DMS 273 treated with DMSO at 0.1 percent for 48 hours (cell line): ENCODE measurements at regions not wholly inside any gene's neighbourhood (a gene's known extent, or its start where the extent isn't known, plus 50 kb on each side); places are given as distances from the start of the nearest gene placed in this dataset.
"Not testable (repeated sequence)": the region's sequence is repeated elsewhere in the genome, so short reads cannot be mapped to it uniquely, and the experiment has no call there.

ENCODE experiments used
- DNase-seq: peaks from one replicate; lab custom pipeline; 2025; lab: John Stamatoyannopoulos, UW

DNA sequence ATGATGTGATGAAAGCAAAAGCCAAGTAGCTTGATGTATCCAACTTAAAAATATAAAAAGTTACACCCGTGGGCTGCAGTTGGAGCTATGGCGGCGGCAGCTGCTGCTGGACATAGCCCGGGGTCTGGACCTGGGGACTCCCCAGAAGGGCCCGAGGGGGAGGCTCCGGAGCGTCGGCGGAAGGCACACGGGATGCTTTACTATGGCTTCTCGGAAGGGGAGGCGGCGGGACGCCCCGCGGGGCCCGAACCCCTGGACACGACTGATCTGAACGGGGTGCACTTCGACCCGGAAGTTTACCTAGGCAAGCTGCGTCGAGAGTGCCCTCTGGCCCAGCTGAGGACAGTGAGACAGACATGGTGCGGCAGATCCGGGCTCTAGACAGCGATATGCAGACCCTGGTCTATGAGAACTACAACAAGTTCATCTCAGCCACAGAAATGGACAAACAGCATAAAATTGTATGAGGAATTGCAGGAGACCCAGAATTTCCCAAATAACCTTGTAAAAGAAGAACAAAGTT lies 109.5 kb upstream of the EEF2KMT start:
- DNase-seq: no peak

DNA sequence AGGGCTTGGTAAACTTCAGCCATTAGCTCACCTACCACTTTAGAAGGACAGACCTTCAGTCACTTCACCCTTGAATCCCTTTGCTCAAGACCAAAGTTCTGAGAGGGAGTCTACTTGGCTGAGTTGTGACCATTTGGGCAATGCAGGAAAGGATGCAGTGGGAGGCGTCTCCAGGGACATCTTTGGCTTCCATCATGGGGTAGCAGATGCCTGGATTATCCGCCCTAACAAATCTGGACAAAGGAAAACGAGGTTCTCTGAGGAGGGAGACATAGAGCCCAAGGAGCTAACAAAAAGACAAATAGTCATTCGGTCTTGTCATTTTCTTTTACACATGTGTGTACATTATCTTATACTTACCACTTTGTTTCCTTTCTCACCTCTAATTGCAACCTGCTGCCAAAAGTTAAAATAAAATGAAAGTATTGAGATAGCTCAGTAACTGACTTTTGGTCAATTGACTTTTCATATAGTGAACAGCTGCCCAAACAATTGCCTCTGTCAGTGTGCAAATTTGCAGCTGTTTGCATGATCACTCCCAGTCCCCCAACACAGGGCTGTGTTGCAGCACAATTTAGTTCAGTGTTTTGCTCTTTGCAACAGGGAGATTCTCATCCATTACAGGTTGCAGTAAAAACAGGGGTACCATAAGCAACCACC lies 108.9 kb upstream of the EEF2KMT start:
- no peak for DNase-seq

DNA sequence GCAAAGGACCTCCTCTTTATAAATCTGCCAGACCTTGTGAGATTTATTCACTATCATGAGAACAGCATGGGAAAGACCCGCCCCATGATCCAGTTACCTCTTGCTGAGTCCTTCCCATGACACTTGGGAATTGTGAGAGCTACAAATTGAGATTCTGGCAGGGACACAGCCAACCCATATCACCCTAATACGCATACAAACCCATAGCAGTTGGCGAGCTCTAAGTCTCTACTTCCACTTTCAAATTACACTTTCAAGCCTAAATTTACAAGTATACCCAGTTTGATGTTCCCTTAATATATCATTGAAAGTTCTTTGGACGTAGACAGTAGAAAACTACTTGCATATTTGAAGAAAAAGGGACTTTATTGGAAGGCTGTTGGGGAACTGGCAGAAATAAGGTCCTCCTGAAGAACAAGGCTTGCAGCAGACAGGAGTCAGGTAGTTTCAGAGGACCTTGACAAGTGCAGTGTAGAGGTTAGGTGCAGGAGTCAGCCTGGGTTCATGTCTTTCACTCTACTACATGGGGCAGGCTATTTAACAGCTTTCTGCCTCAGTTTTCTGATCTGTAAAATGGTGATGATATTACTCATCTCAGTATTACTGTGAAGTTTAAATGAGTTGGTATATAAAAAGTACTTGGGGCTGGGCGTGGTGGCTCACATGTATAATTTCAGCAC lies 107.9 kb upstream of the EEF2KMT start:
- no peak for DNase-seq

DNA sequence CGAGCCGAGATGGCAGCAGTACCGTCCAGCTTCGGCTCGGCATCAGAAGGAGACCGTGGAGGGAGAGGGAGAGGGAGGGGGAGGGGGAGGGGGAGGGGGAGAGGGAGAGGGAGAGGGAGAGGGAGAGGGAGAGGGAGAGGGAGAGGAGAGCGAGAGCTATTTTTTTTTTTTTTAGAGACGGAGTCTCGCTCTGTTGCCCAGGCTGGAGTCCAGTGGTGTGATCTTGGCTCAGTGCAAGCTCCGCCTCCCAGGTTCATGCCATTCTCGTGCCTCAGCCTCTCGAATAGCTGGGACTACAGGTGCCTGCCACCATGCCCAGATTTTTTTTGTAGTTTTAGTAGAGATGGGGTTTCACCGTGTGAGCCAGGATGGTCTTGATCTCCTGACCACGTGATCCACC lies 106.1 kb upstream of the EEF2KMT start:
- DNase-seq: not testable (repeated sequence)

DNA sequence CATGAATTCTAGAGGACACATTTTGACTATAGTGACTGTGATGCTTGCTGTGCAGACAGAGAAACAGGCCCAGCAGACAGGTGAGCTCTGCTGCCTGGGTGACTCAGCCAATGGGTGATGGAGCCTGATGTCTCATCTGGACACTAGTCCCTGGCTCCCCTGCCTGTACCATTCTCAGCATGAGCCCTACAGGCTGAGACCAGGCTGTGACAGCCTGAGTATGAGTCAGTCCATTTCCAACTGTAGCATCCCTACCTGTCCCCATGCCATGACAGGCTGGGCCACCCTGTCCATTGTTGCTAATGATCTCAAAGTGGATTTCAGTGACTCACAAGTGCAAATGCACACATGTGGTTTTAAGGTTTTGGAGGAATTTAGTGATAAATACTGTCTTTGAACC lies 102.5 kb upstream of the EEF2KMT start:
- DNase-seq: no peak

DNA sequence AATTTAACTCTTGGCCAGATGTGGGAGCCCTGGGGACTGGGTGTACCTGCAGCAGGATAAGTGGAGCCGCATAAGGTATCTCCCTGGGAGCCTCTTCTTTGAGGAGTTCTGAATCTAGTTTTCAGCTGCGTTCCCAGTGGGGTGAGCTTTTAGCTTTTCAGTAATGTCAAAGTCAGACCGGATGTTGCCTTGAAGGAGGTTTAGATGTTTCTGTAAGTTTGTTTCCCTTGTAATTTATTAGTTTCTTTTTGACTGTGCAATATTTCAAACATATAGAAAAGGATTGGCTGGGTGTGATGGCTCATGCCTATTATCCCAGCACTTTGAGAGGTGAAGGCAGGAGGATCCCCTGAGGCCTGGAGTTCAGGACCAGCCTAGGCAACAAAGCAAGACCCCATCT lies 98.6 kb upstream of the EEF2KMT start:
- no peak for DNase-seq

DNA sequence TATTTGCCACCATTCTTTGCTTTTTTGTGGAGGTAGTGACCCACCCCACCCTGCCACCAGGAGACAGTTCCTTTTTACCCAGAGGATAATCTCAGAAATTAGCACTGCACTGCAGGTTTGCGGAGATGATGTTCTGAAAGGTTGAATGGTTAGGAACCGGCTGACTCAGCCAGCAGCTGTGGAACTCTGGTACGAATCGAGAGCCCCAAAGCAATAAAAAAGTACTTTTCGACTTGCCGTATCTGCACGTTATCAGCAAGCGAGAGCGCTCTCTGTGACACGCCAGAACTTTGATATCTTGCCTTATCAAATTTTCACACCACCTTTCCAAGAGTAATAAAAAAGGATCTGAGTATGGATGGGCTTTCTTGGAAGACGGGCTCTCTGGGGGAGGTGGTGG lies 96.3 kb upstream of the EEF2KMT start:
- DNase-seq: no peak

DNA sequence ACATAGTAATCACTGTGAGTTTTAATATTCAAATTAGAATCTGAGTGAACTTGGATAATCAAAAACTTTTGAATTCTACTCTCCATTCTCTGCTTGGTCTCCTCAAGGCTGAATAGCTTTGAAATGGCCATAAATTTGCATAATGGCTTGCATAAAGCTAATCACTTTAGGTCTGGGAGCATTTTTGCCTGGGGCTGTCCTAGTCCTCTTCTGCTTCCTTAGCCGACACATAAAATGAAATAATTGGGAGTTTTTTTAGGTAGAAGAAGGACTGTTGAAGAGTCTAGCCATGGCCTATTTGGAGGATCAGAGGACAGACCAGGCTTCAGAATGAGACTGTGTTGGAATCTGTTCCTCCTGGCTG lies 91.4 kb upstream of the EEF2KMT start:
- no peak for DNase-seq

DNA sequence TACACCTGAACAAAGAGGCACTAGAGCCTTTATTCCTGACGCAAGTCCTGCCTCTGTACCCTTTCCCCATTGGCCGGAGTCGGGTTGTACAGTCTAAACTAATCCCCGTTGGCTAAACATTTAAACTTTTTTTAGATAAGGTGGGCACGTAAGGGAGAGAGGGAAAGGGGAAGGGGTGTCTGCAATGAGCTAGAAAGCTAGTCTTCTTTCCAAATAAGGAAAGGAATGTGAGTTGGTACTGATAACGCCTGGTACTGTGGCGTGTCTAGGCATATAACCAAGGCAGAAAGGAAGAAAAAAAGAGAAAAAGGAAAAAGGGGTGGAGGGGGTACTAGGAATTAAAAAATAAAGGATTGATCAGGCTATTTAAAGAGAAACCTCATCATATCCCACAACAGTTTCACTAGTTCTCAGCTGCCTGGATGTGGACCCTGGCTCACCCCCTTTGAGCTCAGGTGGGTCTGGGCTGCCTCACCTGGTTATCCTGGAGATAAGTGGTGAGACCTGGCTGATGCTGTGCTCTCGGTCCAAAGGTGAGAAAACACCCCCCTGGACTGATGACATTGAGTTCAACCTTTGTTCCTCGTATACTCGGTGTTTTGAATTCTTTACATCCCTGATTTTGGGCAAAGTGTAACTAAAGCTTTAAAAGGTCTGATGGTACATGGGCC lies 90.9 kb upstream of the EEF2KMT start:
- DNase-seq: no peak

DNA sequence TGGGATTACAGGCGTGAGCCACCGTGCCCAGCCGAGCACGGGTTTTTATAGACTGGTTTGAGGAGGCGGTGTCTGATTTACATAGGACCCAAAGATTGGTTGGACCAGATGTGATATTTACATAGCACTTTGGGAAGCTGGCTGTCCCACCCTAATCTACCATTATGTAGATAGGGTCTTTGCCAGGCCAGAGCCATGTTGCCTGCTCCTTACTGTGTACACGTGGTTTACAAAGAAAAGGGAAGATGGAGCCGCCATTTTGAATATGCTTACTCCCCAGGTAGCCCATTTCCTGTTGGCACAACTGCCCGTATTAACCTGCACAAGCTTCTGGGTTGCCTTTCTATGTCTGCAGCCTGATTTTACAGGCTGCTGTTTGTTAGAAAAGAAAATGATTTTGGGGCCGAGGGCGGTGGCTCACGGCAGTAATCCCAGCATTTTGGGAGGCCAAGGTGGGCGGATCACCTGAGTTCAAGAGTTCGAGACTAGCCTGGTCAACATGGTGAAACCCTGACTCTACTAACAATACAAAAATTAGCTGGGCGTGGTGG lies 89.9 kb upstream of the EEF2KMT start:
- DNase-seq: no peak

DNA sequence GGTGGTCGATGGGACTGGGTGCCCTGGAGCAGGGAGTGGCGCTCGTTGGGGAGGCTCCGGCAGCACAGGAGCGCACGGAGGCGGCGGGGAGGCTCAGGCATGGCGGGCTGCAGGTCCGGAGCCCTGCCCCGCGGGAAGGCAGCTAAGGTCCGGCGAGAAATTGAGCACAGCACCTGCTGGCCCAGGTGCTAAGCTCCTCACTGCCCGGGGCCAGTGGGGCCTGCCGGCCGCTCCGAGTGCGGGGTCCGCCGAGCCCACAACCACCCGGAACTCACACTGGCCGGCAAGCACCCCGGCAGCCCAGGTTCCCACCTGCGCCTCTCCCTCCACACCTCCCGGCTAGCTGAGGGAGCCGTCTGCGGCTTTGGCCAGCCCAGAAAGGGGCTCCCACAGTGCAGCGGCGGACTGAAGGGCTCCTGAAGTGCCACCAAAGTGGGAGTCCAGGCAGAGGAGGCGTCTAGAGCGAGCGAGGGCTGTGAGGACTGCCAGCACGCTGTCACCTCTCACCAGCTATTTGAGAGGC lies 88.8 kb upstream of the EEF2KMT start:
- no peak for DNase-seq

DNA sequence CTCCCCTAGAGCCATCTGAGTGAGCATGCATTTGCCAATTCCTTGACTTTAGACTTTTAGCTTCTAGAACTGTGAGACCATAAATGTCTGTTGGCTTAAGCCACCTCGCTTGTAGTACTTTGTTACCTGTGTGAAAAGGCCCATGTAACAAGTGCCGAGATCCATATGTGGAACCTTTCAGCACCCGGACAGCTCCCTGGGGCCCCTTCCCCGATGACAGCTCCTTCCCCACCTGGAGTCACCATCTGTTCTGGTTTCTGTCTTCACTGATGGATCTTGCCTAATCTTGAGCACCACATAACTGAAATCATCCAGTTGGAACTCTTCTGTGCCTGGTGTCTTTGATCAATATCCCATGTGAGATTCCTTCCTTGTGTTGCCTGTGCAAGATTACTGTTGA lies 78.9 kb upstream of the EEF2KMT start:
- DNase-seq: no peak

DNA sequence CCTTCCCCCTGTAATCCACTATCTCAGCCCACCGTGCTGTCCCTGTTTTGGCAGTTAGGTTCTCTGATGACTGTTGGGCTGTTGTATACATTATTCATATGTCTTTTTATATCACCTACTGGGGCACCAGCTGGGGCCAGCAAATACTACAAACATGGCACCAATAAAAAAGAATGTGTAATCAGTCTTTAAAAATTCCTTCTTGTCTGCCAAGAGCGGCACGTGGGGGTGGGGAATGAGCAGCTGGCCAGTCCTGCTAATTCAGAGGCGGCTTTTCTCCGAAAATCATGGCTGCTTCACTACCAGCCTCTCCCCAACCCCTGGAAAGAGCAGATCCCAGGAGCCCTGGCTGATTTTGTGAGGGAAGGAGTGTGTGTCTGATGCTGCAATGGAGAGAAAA lies 77.7 kb upstream of the EEF2KMT start:
- DNase-seq: peak; percentile 21

DNA sequence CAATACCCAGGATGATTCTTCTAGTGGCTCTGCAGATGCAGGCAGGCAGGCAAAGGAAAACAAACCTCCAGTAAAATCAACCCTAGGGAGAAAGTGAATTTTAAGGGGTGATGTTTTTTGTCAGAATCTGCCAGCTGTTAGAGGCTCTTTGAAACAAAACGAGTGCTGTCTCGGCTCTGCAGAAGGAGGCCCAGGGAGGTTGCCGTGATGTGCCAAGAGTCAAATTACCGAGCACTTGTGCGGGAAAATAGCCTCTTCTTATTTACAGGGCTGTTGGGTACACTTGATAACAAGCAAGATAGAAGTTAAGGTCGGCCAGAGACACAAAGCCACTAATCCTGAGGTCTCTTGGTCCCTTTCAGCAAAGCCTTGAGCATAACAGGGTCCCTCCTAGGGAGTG lies 68.9 kb upstream of the EEF2KMT start:
- no peak for DNase-seq

DNA sequence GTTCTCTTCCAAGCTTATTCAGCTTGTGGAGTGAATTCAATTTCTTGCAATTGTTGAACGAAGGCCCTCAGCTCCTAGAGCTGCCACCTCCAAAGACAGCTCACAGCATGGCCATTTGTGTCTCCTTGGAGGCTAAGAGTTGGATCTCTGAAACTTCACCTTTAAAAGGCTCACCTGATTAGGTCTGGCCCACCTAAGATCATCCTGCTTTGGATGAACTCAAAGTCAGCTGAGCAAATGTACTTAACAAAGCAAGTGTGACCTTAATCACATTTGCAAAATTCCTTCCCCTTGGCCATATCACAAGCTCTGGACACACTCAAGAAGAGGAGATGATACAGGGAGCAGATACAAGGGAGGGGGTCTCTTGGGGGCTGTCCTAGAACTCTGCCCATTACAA lies 67.8 kb upstream of the EEF2KMT start:
- DNase-seq: not testable (repeated sequence)

DNA sequence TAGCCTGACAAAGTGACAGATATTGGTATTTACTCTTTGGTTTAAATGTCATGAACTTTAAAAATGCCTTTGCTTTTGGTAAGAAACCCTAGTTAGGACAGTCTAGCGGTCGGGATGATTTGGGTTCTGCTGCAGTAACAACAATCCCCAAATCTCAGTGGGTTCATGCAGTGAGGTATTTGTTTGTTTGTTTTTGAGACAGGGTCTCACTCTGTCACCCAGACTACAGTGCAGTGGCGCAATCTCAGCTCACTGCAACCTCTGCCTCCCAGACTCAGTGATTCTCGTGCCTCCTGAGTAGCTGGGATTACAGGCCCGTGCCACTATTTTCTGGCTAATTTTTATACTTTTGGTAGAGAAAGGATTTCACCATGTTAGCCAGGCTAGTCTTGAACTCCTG lies 65.2 kb upstream of the EEF2KMT start:
- DNase-seq: not testable (repeated sequence)

DNA sequence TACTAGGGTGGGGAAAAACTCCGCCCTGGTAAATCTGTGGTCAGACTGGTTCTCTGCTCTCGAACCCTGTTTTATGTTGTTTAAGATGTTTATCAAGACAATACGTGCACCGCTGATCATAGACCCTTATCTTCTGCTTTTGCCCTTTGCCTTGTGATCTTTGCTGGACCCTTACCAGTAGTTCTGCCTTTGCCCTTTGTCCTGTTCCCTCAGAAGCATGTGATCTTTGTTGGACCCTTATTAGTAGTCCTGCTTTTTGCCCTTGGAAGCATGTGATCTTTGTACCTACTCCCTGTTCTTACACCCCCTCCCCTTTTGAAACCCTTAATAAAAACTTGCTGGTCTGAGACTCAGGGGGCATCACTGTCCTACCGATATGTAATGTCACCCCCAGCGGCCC lies 64.3 kb upstream of the EEF2KMT start:
- not testable (repeated sequence) for DNase-seq

DNA sequence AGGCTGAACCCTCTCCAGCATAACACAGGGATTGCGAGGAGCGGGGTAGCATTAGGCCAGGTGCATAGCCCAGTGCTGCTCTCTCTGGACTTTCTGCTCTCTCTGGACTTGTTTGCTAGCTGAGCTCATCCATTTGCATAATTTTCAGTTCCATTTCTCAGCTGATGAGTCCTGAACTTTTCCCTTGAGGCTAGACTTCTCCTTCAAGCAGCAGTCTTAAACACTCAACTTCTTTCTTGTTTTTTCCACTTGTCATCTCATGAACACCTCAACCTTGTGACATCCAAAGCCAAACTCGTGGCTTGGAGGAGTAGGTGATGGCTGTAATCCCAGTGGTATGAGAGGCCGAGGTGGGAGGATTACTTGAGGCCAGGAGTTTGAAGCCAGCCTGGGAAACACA lies 62.4 kb upstream of the EEF2KMT start:
- DNase-seq: not testable (repeated sequence)

DNA sequence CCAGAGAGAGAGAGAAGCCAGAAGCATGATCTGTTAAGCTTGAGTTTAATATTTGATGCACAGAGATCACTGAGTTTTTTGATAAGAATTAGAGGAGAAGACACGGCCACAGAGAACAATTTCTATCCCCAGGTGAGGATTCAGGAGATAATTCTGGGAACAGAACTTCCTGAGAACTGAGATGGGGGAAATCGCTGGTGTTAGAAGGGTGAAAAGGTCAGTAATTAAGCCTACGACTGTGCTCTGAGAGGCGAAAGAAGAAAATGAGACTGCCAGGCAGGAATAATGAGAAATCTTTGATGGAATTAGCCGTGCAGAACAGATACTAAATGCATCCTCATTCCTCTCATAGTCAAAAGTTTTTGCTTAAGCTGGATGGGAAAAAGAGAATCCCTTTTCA lies 61.9 kb upstream of the EEF2KMT start:
- DNase-seq: not testable (repeated sequence)

DNA sequence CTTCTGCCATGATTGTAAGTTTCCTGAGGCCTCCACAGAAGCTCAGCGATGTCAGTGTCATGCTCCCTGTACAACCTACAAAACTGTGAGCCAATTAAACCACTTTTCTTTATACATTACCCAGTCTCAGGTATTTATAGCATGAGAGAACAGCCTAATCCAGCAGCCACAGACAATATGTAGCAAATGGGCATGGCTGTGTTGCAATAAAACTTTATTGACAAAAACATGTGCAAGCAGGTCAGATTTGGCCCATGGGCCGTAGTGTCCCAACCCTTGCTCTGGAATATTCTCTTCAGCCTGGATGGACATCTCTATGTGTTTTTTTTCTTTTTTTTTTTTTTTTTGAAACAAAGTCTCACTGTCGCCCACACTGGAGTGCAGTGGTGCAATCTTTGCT lies 60.9 kb upstream of the EEF2KMT start:
- no peak for DNase-seq

DNA sequence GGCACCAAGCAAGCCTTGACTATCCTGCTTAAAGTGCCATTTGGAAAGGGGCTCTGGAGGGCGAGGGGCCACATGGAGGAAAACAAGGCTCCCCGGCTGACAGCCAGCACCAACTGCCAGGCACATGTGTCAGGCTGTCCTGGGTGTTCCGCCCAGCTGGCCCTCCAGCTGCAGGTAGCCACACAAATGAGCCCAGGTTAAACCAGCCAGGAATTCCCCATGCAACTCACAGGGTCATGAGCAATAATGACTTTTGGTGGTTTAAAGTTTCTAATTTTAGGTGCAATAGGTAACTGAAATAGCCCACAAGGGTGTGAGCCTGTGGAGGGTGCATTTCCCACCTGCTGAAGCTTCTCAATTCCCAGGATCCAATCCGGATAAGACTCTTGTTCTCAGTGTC lies 58.9 kb upstream of the EEF2KMT start:
- not testable (repeated sequence) for DNase-seq

DNA sequence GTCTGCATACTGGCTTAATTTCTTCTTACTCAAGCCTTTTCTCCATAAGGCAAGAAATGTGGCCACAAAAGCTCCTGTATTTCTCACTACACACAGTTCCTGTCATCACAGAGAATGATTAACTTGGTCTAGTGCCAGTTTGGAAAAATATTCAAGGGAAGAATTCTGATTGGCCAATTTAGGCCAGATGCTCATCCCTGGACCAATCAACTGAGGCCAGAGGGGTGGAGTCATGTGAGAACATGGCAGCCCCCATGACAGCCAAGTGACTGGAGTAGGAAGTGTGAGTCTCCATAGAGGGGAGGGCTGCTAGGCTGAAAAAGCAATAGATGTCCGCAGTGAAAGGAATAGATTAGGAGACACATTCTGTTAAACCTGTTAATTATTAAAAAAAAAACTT lies 56.4 kb upstream of the EEF2KMT start:
- not testable (repeated sequence) for DNase-seq

DNA sequence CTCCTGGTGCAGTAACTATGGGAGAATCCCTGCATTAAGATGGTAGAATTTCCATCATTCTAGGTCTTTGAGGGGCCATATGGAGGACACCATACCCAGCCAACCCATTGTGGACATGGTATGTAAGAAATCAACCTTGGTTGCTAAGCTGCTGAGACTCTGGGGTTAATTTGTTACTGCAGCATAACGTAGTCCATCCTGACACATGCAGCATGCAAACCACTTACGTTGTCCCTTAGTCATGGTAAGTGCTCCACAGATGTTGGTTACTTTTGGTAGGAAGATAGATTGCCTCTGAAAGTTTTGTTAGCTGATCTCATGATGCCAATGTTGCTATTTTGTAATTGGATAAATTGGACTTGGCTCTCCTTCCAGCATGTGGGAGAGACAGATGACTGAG lies 53.8 kb upstream of the EEF2KMT start:
- DNase-seq: not testable (repeated sequence)
